Activated CD4-positive, alpha-beta T cell treated with anti-CD3 and anti-CD28 coated beads, Interleukin-2, amount 10 ng/mL, durations not matched to agents 24 days and 14 days (primary cell): ENCODE measurements at regions not wholly inside any gene's neighbourhood (a gene's known extent, or its start where the extent isn't known, plus 50 kb on each side); places are given as distances from the start of the nearest gene placed in this dataset.
"Not testable (repeated sequence)": the region's sequence is repeated elsewhere in the genome, so short reads cannot be mapped to it uniquely, and the experiment has no call there.

Experiments
- DNase-seq: peaks from one replicate; pipeline ENCODE4 v3.0.0; 2022
- H3K27ac Mint-ChIP-seq: one replicate; pipeline ENCODE4 v1.8.0; 2022; ENCODE audit warnings: mild to moderate bottlenecking, mixed read lengths
- H3K27me3 Mint-ChIP-seq: one replicate; pipeline ENCODE4 v1.8.0; 2022; ENCODE audit warnings: mixed read lengths
- H3K36me3 Mint-ChIP-seq: one replicate; pipeline ENCODE4 v1.8.0; 2022; ENCODE audit warnings: low read depth, mild to moderate bottlenecking, mixed read lengths
- H3K4me1 Mint-ChIP-seq: one replicate; pipeline ENCODE4 v1.8.0; 2021; ENCODE audit warnings: mixed read lengths
- H3K4me3 Mint-ChIP-seq: one replicate; pipeline ENCODE4 v1.8.0; 2022; ENCODE audit warnings: mild to moderate bottlenecking, moderate library complexity, mixed read lengths
- H3K9me3 Mint-ChIP-seq: one replicate; pipeline ENCODE4 v1.8.0; 2021; ENCODE audit warnings: mixed read lengths
- intact Hi-C: fragments of 100-400 bp; cut with micrococcal nuclease; formaldehyde crosslinking; loops from one replicate; pipeline ENCODE4 v1.15.1; 2023

- H3K4me3 Mint-ChIP-seq: not testable (repeated sequence)
Observed at GRCh38 chr13:43971324-43971723, 91.6 kb downstream of the LACC1 start.

GRCh38 chr13:43977911-43978310 is 98.2 kb downstream of the LACC1 start:
- Mint-ChIP-seq H3K9me3 (peaks cover 4% of the 10 kb centered on the region), H3K27me3 (no peaks in the 10 kb centered on the region)

More at GRCh38 chr13:43971324-43971723, 91.6 kb downstream of the LACC1 start:
- H3K27me3 Mint-ChIP-seq, H3K4me1 Mint-ChIP-seq, DNase-seq, H3K27ac Mint-ChIP-seq, H3K36me3 Mint-ChIP-seq, intact Hi-C loops, H3K9me3 Mint-ChIP-seq: not testable (repeated sequence)

GRCh38 chr13:43978688-43979087 is 99.0 kb downstream of the LACC1 start:
- Mint-ChIP-seq H3K27me3 (no peaks in the 10 kb centered on the region), H3K4me1 (no peaks in the 10 kb centered on the region), H3K27ac (no peak overlapping the region), H3K36me3 (no peaks in the 10 kb centered on the region), H3K4me3 (no peak overlapping the region), H3K9me3 (peaks cover 4% of the 10 kb centered on the region)
- DNase-seq: no peak
- intact Hi-C loops: no loop called here

More at GRCh38 chr13:43977911-43978310, 98.2 kb downstream of the LACC1 start:
- H3K4me3 Mint-ChIP-seq: no peak overlapping the region
- H3K36me3 Mint-ChIP-seq: no peaks in the 10 kb centered on the region
- intact Hi-C loops: no loop called here
- DNase-seq: no peak
- H3K4me1 Mint-ChIP-seq: no peaks in the 10 kb centered on the region
- H3K27ac Mint-ChIP-seq: no peak overlapping the region

GRCh38 chr13:43979492-43979891 is 99.8 kb downstream of the LACC1 start:
- no peak for DNase-seq
- Mint-ChIP-seq H3K36me3 (no peaks in the 10 kb centered on the region), H3K4me1 (no peaks in the 10 kb centered on the region), H3K4me3 (no peak overlapping the region), H3K27me3 (peaks cover 2% of the 10 kb centered on the region), H3K9me3 (peaks cover 4% of the 10 kb centered on the region), H3K27ac (no peak overlapping the region)
- intact Hi-C loops: no loop called here

- no peak for DNase-seq
- Mint-ChIP-seq H3K4me3 (no peak overlapping the region), H3K36me3 (no peaks in the 10 kb centered on the region), H3K27ac (no peak overlapping the region), H3K27me3 (peaks cover 4% of the 10 kb centered on the region), H3K4me1 (no peaks in the 10 kb centered on the region), H3K9me3 (peaks cover 4% of the 10 kb centered on the region)
- intact Hi-C loops: no loop called here
Observed at GRCh38 chr13:43980587-43980986, 100.9 kb downstream of the LACC1 start.

- Mint-ChIP-seq H3K4me1 (no peaks in the 10 kb centered on the region), H3K27ac (no peak overlapping the region), H3K4me3 (no peak overlapping the region), H3K27me3 (peaks cover 4% of the 10 kb centered on the region), H3K36me3 (no peaks in the 10 kb centered on the region), H3K9me3 (peaks cover 2% of the 10 kb centered on the region)
- intact Hi-C loops: no loop called here
- no peak for DNase-seq
Observed at GRCh38 chr13:43981091-43981490, 101.4 kb downstream of the LACC1 start.

- DNase-seq: no peak
- no peaks in the 10 kb centered on the region for H3K4me1 Mint-ChIP-seq
Observed at GRCh38 chr13:43981512-43982301, 102.0 kb downstream of the LACC1 start.

GRCh38 chr13:43983373-43983772 is 103.7 kb downstream of the LACC1 start:
- Mint-ChIP-seq H3K4me3 (no peak overlapping the region), H3K4me1 (no peaks in the 10 kb centered on the region), H3K27me3 (peaks cover 4% of the 10 kb centered on the region), H3K36me3 (no peaks in the 10 kb centered on the region), H3K27ac (no peak overlapping the region), H3K9me3 (no peaks in the 10 kb centered on the region)
- intact Hi-C loops: no loop called here
- DNase-seq: no peak

More at GRCh38 chr13:43981512-43982301, 102.0 kb downstream of the LACC1 start:
- Mint-ChIP-seq H3K4me3 (no peak overlapping the region), H3K27me3 (peaks cover 4% of the 10 kb centered on the region), H3K9me3 (no peaks in the 10 kb centered on the region), H3K27ac (no peak overlapping the region), H3K36me3 (no peaks in the 10 kb centered on the region)
- intact Hi-C loops: no loop called here

- Mint-ChIP-seq H3K4me3 (no peak overlapping the region), H3K36me3 (no peaks in the 10 kb centered on the region), H3K27me3 (peaks cover 4% of the 10 kb centered on the region), H3K4me1 (no peaks in the 10 kb centered on the region), H3K9me3 (no peaks in the 10 kb centered on the region), H3K27ac (no peak overlapping the region)
- DNase-seq: no peak
- intact Hi-C loops: no loop called here
Observed at GRCh38 chr13:43984292-43984691, 104.6 kb downstream of the LACC1 start.

- Mint-ChIP-seq H3K27me3 (peaks cover 4% of the 10 kb centered on the region), H3K4me3 (no peak overlapping the region), H3K27ac (no peak overlapping the region), H3K9me3 (no peaks in the 10 kb centered on the region), H3K4me1 (no peaks in the 10 kb centered on the region), H3K36me3 (no peaks in the 10 kb centered on the region)
- DNase-seq: no peak
- intact Hi-C loops: no loop called here
Observed at GRCh38 chr13:43985422-43986072, 105.8 kb downstream of the LACC1 start.

- intact Hi-C loops: no loop called here
- Mint-ChIP-seq H3K9me3 (no peaks in the 10 kb centered on the region), H3K4me1 (no peaks in the 10 kb centered on the region), H3K27ac (no peak overlapping the region), H3K36me3 (no peaks in the 10 kb centered on the region), H3K4me3 (no peak overlapping the region), H3K27me3 (peaks cover 4% of the 10 kb centered on the region)
- DNase-seq: no peak
Observed at GRCh38 chr13:43986421-43986981, 106.8 kb downstream of the LACC1 start.

- DNase-seq: no peak
- Mint-ChIP-seq H3K9me3 (no peaks in the 10 kb centered on the region), H3K27me3 (peaks cover 4% of the 10 kb centered on the region), H3K27ac (no peak overlapping the region), H3K4me1 (no peaks in the 10 kb centered on the region), H3K36me3 (no peaks in the 10 kb centered on the region), H3K4me3 (no peak overlapping the region)
- intact Hi-C loops: no loop called here
Observed at GRCh38 chr13:43988302-43988701, 108.6 kb downstream of the LACC1 start.

- peaks cover 4% of the 10 kb centered on the region for H3K9me3 Mint-ChIP-seq
- peaks cover 4% of the 10 kb centered on the region for H3K27me3 Mint-ChIP-seq
- H3K36me3 Mint-ChIP-seq: no peaks in the 10 kb centered on the region
- H3K4me1 Mint-ChIP-seq: no peaks in the 10 kb centered on the region
- DNase-seq: no peak
- no peak overlapping the region for H3K27ac Mint-ChIP-seq
- no peak overlapping the region for H3K4me3 Mint-ChIP-seq
- intact Hi-C loops: no loop called here
Observed at GRCh38 chr13:43990021-43990420, 110.3 kb downstream of the LACC1 start.

GRCh38 chr13:43990829-43991228 is 111.1 kb downstream of the LACC1 start:
- H3K36me3 Mint-ChIP-seq: no peaks in the 10 kb centered on the region
- H3K4me1 Mint-ChIP-seq: no peaks in the 10 kb centered on the region
- H3K4me3 Mint-ChIP-seq: no peak overlapping the region
- H3K27me3 Mint-ChIP-seq: peaks cover 4% of the 10 kb centered on the region
- H3K27ac Mint-ChIP-seq: no peak overlapping the region
- DNase-seq: no peak
- intact Hi-C loops: no loop called here
- H3K9me3 Mint-ChIP-seq: peaks cover 4% of the 10 kb centered on the region
